Thoracic aorta (tissue), 2 donors: ENCODE measurements at regions not wholly inside any gene's neighbourhood (a gene's known extent, or its start where the extent isn't known, plus 50 kb on each side); places are given as distances from the start of the nearest gene placed in this dataset.

Experiments
- ATAC-seq: fragments of 150-250 bp; one replicate; pipeline ENCODE4 v1.8.0; 2017; ENCODE audit warnings: low read depth; ENCODE audit not compliant: insufficient number of reproducible peaks, low FRiP score
- DNase-seq: peaks from one replicate; pipeline ENCODE4 v3.0.0-alpha.2; 2020; ENCODE audit warnings: low spot score
- H3K27ac ChIP-seq, 2 donors: fragments of 200-600 bp; sonication (generic); 1 replicate in 1 of 2; 2 replicates in 1 of 2; pipeline ENCODE4 v1.5.1; 2016; ENCODE audit warnings: mild to moderate bottlenecking in 2 of 2, moderate library complexity in 2 of 2
- H3K27me3 ChIP-seq: fragments of 200-600 bp; sonication (generic); replicated peaks from 2 replicates; pipeline ENCODE4 v1.6.0; 2016; ENCODE audit warnings: mild to moderate bottlenecking; ENCODE audit not compliant: insufficient read depth
- H3K36me3 ChIP-seq: fragments of 200-600 bp; sonication (generic); one replicate; pipeline ENCODE4 v1.5.1; 2016
- H3K4me1 ChIP-seq, 2 donors: fragments of 200-600 bp; sonication (generic); 1 replicate in 1 of 2; 2 replicates in 1 of 2; pipeline versions ENCODE4 v1.5.1 to v1.6.0; 2016; ENCODE audit warnings: low read depth in 2 of 2, mild to moderate bottlenecking in 1 of 2; ENCODE audit not compliant: control insufficient read depth in 1 of 2
- H3K4me3 ChIP-seq: fragments of 200-600 bp; sonication (generic); 2 replicates; pipeline ENCODE4 v1.5.1; 2016; ENCODE audit warnings: mild to moderate bottlenecking
- H3K9me3 ChIP-seq: fragments of 200-600 bp; sonication (generic); 2 replicates; pipeline ENCODE4 v1.5.1; 2016
- TF ChIP-seq, protein P1 (sequence below): fragments of 200-600 bp; sonication (generic); IDR thresholded peaks from one replicate; pipeline ENCODE4 v1.5.1; 2019; ENCODE audit warnings: antibody characterized with exemption

DNA sequence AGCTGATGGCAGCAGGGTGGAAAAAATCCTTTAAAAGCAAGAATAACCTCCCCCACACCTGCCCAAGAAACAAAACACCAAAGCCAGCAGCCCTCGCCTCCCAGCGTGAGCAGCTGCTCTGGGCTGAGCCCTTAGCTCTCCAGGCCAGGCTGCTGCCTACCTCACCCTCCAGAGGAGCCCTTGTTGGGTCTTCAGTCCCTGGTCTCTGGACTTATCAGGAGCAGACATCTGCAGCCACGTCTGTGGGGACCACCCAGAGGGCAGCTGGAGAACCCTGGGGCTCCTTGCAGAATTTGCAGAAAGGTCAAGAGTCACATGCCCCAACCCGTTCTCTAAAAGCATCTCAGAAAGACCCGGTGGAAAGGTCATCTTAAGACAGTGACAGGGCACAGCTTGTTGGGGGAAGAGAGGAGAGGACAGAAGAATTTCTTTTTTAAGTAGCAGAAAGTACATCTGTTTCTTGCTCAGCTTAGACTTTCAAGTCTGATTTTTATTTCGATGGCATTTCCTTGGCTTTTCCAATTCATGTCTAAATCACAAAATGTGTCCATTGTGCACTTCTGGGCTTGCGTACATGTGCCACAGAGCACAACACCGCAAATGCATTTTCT is 425.7 kb upstream of the NFE2L3 start:
- no peak overlapping the region for H3K4me3 ChIP-seq
- H3K4me1 ChIP-seq = peaks cover 4 to 14% of the 10 kb centered on the region in 2 donors
- H3K27me3 ChIP-seq = no peaks in the 10 kb centered on the region
- ATAC-seq (no peak), DNase-seq (no peak)
- H3K27ac ChIP-seq = no peak overlapping the region
- TF ChIP-seq, protein P1, sequence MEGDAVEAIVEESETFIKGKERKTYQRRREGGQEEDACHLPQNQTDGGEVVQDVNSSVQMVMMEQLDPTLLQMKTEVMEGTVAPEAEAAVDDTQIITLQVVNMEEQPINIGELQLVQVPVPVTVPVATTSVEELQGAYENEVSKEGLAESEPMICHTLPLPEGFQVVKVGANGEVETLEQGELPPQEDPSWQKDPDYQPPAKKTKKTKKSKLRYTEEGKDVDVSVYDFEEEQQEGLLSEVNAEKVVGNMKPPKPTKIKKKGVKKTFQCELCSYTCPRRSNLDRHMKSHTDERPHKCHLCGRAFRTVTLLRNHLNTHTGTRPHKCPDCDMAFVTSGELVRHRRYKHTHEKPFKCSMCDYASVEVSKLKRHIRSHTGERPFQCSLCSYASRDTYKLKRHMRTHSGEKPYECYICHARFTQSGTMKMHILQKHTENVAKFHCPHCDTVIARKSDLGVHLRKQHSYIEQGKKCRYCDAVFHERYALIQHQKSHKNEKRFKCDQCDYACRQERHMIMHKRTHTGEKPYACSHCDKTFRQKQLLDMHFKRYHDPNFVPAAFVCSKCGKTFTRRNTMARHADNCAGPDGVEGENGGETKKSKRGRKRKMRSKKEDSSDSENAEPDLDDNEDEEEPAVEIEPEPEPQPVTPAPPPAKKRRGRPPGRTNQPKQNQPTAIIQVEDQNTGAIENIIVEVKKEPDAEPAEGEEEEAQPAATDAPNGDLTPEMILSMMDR = no peak
- no peaks in the 10 kb centered on the region for H3K36me3 ChIP-seq
- no peaks in the 10 kb centered on the region for H3K9me3 ChIP-seq

DNA sequence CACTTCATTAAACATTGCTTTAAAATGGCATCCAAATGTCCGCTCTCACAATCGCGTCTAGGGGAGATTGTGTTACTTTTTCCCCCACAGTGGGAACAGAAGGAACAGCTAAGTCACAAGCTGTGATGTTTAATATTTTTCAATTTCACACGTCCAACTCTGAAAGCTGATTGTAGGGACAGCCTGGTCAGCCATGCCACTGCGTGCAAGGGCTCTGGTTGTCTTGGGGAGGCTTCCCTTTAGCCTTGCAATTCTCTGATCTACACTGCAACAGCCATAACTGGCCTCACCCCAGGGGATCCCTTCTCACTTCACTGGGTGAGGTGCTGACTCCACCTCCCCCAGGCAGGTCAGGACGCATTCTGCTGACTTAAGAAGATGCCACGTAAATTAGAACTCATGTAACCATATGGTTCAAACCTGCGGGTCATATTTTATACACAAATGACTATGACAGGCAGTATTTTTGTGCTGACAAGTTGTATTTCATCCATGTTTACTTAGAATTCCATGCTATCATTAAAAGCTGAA is 425.2 kb upstream of the NFE2L3 start:
- no peaks in the 10 kb centered on the region for H3K36me3 ChIP-seq
- no peak for DNase-seq
- TF ChIP-seq, protein P1 = no peak
- peaks cover 10 to 20% of the 10 kb centered on the region in 2 donors for H3K4me1 ChIP-seq
- H3K27ac ChIP-seq = no peak overlapping the region
- H3K4me3 ChIP-seq = no peak overlapping the region
- H3K27me3 ChIP-seq = no peaks in the 10 kb centered on the region
- ATAC-seq = no peak
- H3K9me3 ChIP-seq = no peaks in the 10 kb centered on the region

DNA sequence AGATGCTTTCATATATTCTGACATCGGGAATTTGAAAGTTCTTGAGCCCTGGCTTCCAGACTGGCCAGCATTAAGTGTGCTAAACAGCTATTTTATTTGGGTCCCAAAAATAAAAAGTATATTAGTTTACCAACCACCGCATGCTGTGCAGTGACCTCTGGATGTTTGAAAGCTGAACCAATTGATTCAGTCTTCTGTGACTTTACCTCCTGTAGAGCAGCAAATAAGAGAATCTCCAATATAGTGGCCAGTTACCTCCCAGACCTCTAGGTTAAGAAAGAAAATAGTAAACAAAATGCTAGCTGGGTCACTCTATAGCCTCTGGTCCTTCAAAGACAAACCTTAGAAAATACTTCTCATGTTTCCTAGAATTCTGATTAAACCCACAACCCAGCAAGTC is 424.6 kb upstream of the NFE2L3 start:
- no peaks in the 10 kb centered on the region for H3K9me3 ChIP-seq
- H3K4me3 ChIP-seq = no peak overlapping the region
- no peaks in the 10 kb centered on the region for H3K36me3 ChIP-seq
- DNase-seq = no peak
- no peak overlapping the region for H3K27ac ChIP-seq
- TF ChIP-seq, protein P1 = no peak
- H3K27me3 ChIP-seq = no peaks in the 10 kb centered on the region
- ATAC-seq = no peak
- peaks cover 13 to 26% of the 10 kb centered on the region in 2 donors for H3K4me1 ChIP-seq

DNA sequence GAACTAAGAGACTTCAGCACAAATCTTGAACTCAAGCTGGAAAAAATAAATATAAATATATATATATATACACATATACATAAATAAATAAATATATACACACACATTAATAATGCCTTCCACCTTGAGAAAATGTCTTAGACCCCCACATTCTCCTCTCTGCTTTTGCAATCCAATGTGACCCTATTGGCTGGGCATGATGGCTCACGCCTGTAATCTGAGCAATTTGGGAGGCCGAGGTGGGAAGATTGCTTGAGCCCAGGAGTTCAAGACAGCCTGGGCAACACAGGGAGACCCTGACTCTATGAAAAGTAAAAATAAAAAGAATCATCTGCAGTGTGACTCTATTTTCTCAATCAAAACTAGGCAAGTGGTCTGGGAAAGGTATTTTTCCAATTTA is 424.1 kb upstream of the NFE2L3 start:
- DNase-seq (no peak), ATAC-seq (no peak)
- H3K4me3 ChIP-seq = no peak overlapping the region
- H3K9me3 ChIP-seq = no peaks in the 10 kb centered on the region
- no peaks in the 10 kb centered on the region for H3K36me3 ChIP-seq
- peaks cover 13 to 27% of the 10 kb centered on the region in 2 donors for H3K4me1 ChIP-seq
- no peaks in the 10 kb centered on the region for H3K27me3 ChIP-seq
- TF ChIP-seq, protein P1 = no peak
- no peak overlapping the region for H3K27ac ChIP-seq

DNA sequence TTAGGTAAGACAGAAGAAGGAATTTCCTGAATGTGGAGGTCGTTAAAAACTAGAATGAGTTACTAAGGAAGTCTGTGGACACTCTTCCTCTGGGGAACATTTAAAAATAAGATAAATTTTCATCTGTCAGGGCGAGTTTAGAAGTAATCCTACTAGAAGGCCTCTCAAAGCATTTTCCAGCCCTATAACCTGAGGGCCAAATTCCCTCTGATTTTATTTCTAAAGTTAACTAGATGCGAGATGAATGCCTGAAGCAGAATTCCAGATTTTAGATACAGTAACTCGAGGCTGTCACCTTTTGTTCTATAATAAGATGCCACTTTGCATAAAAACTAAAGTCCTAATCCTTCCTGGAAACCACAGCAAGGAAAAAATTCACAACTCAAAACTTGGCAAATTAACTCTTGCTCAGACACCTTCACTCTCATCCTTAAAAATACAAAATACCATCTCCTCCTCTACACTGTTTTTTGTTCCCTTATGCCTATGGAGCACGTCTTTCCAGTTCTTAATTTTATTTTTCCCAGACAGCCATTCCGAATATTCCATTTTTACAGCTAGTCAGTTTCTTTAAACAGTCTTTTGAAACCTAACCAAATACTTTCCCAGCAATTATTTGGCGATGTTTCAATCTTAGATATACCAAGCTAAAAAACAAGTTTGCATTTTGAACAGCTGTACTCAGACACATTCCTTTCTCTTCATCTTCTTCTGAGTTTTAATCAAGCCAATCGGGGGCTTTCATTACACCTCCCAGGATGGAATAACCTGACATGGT is 420.7 kb upstream of the NFE2L3 start:
- peak overlapping the region; percentile 6 for H3K4me3 ChIP-seq
- H3K4me1 ChIP-seq = peaks cover 13 to 27% of the 10 kb centered on the region in 2 donors
- TF ChIP-seq, protein P1 = no peak
- peak overlapping the region; percentile 67 to 76 for H3K27ac ChIP-seq
- H3K27me3 ChIP-seq = no peaks in the 10 kb centered on the region
- H3K9me3 ChIP-seq = no peaks in the 10 kb centered on the region
- H3K36me3 ChIP-seq = no peaks in the 10 kb centered on the region
- DNase-seq (no peak), ATAC-seq (no peak)
